Neuronal stem cell (in vitro differentiated cells): ENCODE measurements at regions not wholly inside any gene's neighbourhood (a gene's known extent, or its start where the extent isn't known, plus 50 kb on each side); places are given as distances from the start of the nearest gene placed in this dataset.

ENCODE experiments used
- DNase-seq: peaks from one replicate; pipeline ENCODE4 v3.0.0-alpha.2; 2013; ENCODE audit warnings: low spot score
- H2AFZ ChIP-seq: one replicate; pipeline ENCODE4 v1.6.1; 2013; ENCODE audit warnings: mild to moderate bottlenecking, low read length, inconsistent platforms
- H2AK5ac ChIP-seq: 2 replicates; pipeline ENCODE4 v1.6.1; 2013; ENCODE audit warnings: low read depth, mild to moderate bottlenecking, inconsistent platforms, low read length, moderate library complexity, mixed read lengths
- H2BK120ac ChIP-seq: 2 replicates; pipeline ENCODE4 v1.6.1; 2013; ENCODE audit warnings: low read depth, mild to moderate bottlenecking, inconsistent platforms, low read length, moderate library complexity, mixed read lengths
- H2BK12ac ChIP-seq: one replicate; pipeline ENCODE4 v1.6.1; 2013; ENCODE audit warnings: low read length, inconsistent platforms
- H2BK15ac ChIP-seq: 2 replicates; pipeline ENCODE4 v1.6.1; 2013; ENCODE audit warnings: mild to moderate bottlenecking, low read length, inconsistent platforms, mixed read lengths
- H2BK5ac ChIP-seq: one replicate; pipeline ENCODE4 v1.6.1; 2013; ENCODE audit warnings: inconsistent platforms, mild to moderate bottlenecking, low read length, moderate library complexity
- H3K14ac ChIP-seq: one replicate; pipeline ENCODE4 v1.6.1; 2013; ENCODE audit warnings: low read length, inconsistent platforms
- H3K18ac ChIP-seq: 2 replicates; pipeline ENCODE4 v1.6.1; 2013; ENCODE audit warnings: low read length, inconsistent platforms
- H3K23ac ChIP-seq: 2 replicates; pipeline ENCODE4 v1.6.1; 2013; ENCODE audit warnings: low read depth, mild to moderate bottlenecking, mixed read lengths, low read length, inconsistent platforms; ENCODE audit not compliant: poor library complexity
- H3K27ac ChIP-seq: replicated peaks from 3 replicates; pipeline ENCODE4 v1.5.1; 2013; ENCODE audit warnings: low read length, inconsistent platforms
- H3K27me3 ChIP-seq, 3 experiments: 2 replicates each; pipeline ENCODE4 v1.6.1; 2013; ENCODE audit warnings: low read length in 3 of 3, mild to moderate bottlenecking in 2 of 3, inconsistent platforms in 1 of 3, low read depth in 1 of 3, mixed read lengths in 1 of 3, moderate library complexity in 1 of 3; ENCODE audit not compliant: control insufficient read depth in 3 of 3, insufficient read depth in 3 of 3
- H3K36me3 ChIP-seq, 2 donors: replicated peaks in 1 of 2; 2 replicates each; pipeline ENCODE4 v1.6.1; 2013; ENCODE audit warnings: low read length in 2 of 2; ENCODE audit not compliant: control insufficient read depth in 2 of 2, insufficient read depth in 2 of 2
- H3K4ac ChIP-seq: 2 replicates; pipeline ENCODE4 v1.6.1; 2013; ENCODE audit warnings: inconsistent platforms, mild to moderate bottlenecking, low read length, moderate library complexity
- H3K4me1 ChIP-seq, 2 donors: 1 replicate in 1 of 2; 2 replicates in 1 of 2; pipeline ENCODE4 v1.6.1; 2013; ENCODE audit warnings: low read length in 2 of 2, low read depth in 1 of 2; ENCODE audit not compliant: control insufficient read depth in 2 of 2, insufficient read depth in 1 of 2
- H3K4me2 ChIP-seq: one replicate; pipeline ENCODE4 v1.6.1; 2013; ENCODE audit warnings: mild to moderate bottlenecking, low read length, inconsistent platforms; ENCODE audit not compliant: insufficient read depth, poor library complexity, severe bottlenecking
- H3K4me3 ChIP-seq, 2 donors: 2 replicates each; pipeline ENCODE4 v1.5.1; 2013; ENCODE audit warnings: low read length in 2 of 2, mild to moderate bottlenecking in 2 of 2, inconsistent platforms in 1 of 2, moderate library complexity in 1 of 2
- H3K79me1 ChIP-seq: one replicate; pipeline ENCODE4 v1.6.1; 2013; ENCODE audit warnings: low read depth, mild to moderate bottlenecking, inconsistent platforms, low read length, moderate library complexity
- H3K9ac ChIP-seq: one replicate; pipeline ENCODE4 v1.6.1; 2013; ENCODE audit warnings: mild to moderate bottlenecking, low read depth, low read length, inconsistent platforms; ENCODE audit not compliant: poor library complexity
- H3K9me3 ChIP-seq, 2 donors: replicated peaks in 1 of 2; 2 replicates each; pipeline versions ENCODE3 to v1.6.1; 2013; ENCODE audit warnings: low read length in 2 of 2, mild to moderate bottlenecking in 2 of 2, inconsistent platforms in 1 of 2, low read depth in 1 of 2, mixed read lengths in 1 of 2, moderate library complexity in 1 of 2; ENCODE audit not compliant: control insufficient read depth in 2 of 2, insufficient read depth in 1 of 2
- H4K8ac ChIP-seq: one replicate; pipeline ENCODE4 v1.6.1; 2013; ENCODE audit warnings: low read depth, mild to moderate bottlenecking, inconsistent platforms, low read length, moderate library complexity
- H4K91ac ChIP-seq: one replicate; pipeline ENCODE4 v1.6.1; 2013; ENCODE audit warnings: low read length, low read depth, mild to moderate bottlenecking, inconsistent platforms; ENCODE audit not compliant: poor library complexity
- WGBS, 2 donors: extraction: QIAGEN DNeasy Blood & Tissue Kit; methylation state at CpG; one replicate each; pipeline ENCODE4 v1.1.7; 2013; ENCODE audit warnings: missing lambda C conversion rate in 2 of 2, mixed read lengths in 1 of 2; ENCODE audit not compliant: insufficient read length in 2 of 2, insufficient replicate concordance in 1 of 2; ENCODE audit errors: extremely low coverage in 2 of 2; 5-methylcytosine and 5-hydroxymethylcytosine counted together

- Histone ChIP-seq H3K4ac (no peak overlapping the region), H3K18ac (no peak overlapping the region), H3K4me1 (no peaks in the 10 kb centered on the region), H3K4me3 (no peak overlapping the region), H3K23ac (no peak overlapping the region), H2AFZ (no peak overlapping the region), H2BK15ac (no peak overlapping the region), H4K91ac (no peak overlapping the region), H3K27me3 (no peaks in the 10 kb centered on the region), H3K36me3 (no peaks in the 10 kb centered on the region), H3K14ac (no peak overlapping the region), H3K79me1 (no peaks in the 10 kb centered on the region), H3K9me3 (no peaks in the 10 kb centered on the region), H4K8ac (no peak overlapping the region), H2AK5ac (no peak overlapping the region), H3K4me2 (no peak overlapping the region), H2BK5ac (no peak overlapping the region), H3K9ac (no peak overlapping the region), H2BK120ac (no peak overlapping the region), H2BK12ac (no peak overlapping the region), H3K27ac (no peak overlapping the region)
- DNase-seq: no peak
Observed at GRCh38 chrX:44435047-44435446, 91.6 kb upstream of the EFHC2 start.

GRCh38 chrX:44433556-44433955 lies 90.1 kb upstream of the EFHC2 start:
- Histone ChIP-seq H3K4me2 (no peak overlapping the region), H2BK12ac (no peak overlapping the region), H3K14ac (no peak overlapping the region), H3K4ac (no peak overlapping the region), H2AK5ac (no peak overlapping the region), H3K23ac (no peak overlapping the region), H3K36me3 (no peaks in the 10 kb centered on the region), H3K9me3 (no peaks in the 10 kb centered on the region), H4K8ac (no peak overlapping the region), H3K27ac (no peak overlapping the region), H2BK5ac (no peak overlapping the region), H3K27me3 (no peaks in the 10 kb centered on the region), H3K18ac (no peak overlapping the region), H2BK15ac (no peak overlapping the region), H3K4me3 (no peak overlapping the region), H2AFZ (no peak overlapping the region), H4K91ac (no peak overlapping the region), H2BK120ac (no peak overlapping the region), H3K4me1 (no peaks in the 10 kb centered on the region), H3K79me1 (no peaks in the 10 kb centered on the region), H3K9ac (no peak overlapping the region)
- WGBS, 2 donors: no CpG with 5 or more reads among the region's 3 CpGs
- no peak for DNase-seq

DNA sequence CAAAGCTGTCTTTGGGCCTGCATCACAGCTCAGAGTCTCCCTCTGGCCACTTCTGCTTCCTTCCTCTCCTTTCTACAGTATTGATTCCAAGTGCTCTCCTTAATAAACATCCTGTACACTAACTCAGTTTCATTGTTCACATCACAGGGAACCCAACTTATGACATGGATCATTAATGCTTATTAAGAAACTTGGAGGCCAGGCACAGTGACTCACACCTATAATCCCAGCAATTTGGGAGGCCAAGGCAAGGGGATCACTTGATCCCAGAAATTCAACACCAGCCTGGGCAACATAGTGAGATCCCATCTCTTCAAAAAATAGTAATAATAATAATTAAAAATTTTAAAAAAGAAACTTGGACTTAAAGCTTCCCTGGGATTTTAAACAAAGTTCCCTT lies 89.2 kb upstream of the EFHC2 start:
- no peaks in the 10 kb centered on the region for H3K36me3 ChIP-seq
- H3K9me3 ChIP-seq: no peaks in the 10 kb centered on the region
- no peak overlapping the region for H2AK5ac ChIP-seq
- no peak overlapping the region for H3K4me3 ChIP-seq
- H3K9ac ChIP-seq: no peak overlapping the region
- H3K4ac ChIP-seq: no peak overlapping the region
- H2BK15ac ChIP-seq: no peak overlapping the region
- no peak overlapping the region for H2BK120ac ChIP-seq
- H4K8ac ChIP-seq: no peak overlapping the region
- no peaks in the 10 kb centered on the region for H3K79me1 ChIP-seq
- H2AFZ ChIP-seq: no peak overlapping the region
- DNase-seq: peak; percentile 65
- H3K27me3 ChIP-seq: no peaks in the 10 kb centered on the region
- H3K23ac ChIP-seq: no peak overlapping the region
- H4K91ac ChIP-seq: no peak overlapping the region
- no peak overlapping the region for H3K18ac ChIP-seq
- no peak overlapping the region for H3K27ac ChIP-seq
- no peaks in the 10 kb centered on the region for H3K4me1 ChIP-seq
- no peak overlapping the region for H3K14ac ChIP-seq
- no peak overlapping the region for H3K4me2 ChIP-seq
- no peak overlapping the region for H2BK5ac ChIP-seq
- H2BK12ac ChIP-seq: no peak overlapping the region

DNA sequence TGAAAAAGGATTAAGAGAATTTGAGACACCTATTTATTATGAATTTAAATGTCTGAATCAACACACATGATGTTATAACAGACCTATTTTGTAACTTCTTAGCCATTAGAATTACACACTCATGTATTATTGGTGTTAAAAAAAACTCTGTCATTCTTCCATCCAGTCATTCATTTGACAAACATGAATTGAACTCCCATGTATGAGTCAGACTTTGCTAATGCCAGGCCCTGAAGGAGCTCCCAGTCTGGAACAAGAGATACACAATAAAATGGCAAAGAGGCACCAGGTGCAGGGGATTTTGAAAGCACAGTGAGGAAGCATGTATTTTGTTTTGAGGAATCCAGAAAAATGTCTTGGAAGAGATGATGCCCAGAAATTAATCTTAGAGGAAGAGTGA lies 87.7 kb upstream of the EFHC2 start:
- Histone ChIP-seq H2BK12ac (no peak overlapping the region), H2BK5ac (no peak overlapping the region), H2BK120ac (no peak overlapping the region), H3K9me3 (no peaks in the 10 kb centered on the region), H3K9ac (no peak overlapping the region), H4K8ac (no peak overlapping the region), H3K23ac (no peak overlapping the region), H2AK5ac (no peak overlapping the region), H3K4me2 (no peak overlapping the region), H3K14ac (no peak overlapping the region), H3K36me3 (no peaks in the 10 kb centered on the region), H3K4me3 (no peak overlapping the region), H2AFZ (no peak overlapping the region), H3K27me3 (no peaks in the 10 kb centered on the region), H4K91ac (no peak overlapping the region), H3K18ac (no peak overlapping the region), H2BK15ac (no peak overlapping the region), H3K4me1 (no peaks in the 10 kb centered on the region), H3K79me1 (no peaks in the 10 kb centered on the region), H3K27ac (no peak overlapping the region), H3K4ac (no peak overlapping the region)
- no peak for DNase-seq
